ENCODE measurements at regions not wholly inside any gene's neighbourhood (a gene's known extent, or its start where the extent isn't known, plus 50 kb on each side); places are given as distances from the start of the nearest gene placed in this dataset.
"Not testable (repeated sequence)": the region's sequence is repeated elsewhere in the genome, so short reads cannot be mapped to it uniquely, and the experiment has no call there.

GRCh38 chr19:31533114-31533513 lies 183.9 kb upstream of the TSHZ3 start:
- H3K36me3 ChIP-seq (ENCODE audit: insufficient read depth), result no peaks in the 10 kb centered on the region
- H3K4me3 ChIP-seq (ENCODE audit: low read depth, low read length), result no peak overlapping the region
- 96% methylated on average over 3 of the region's 3 CpGs for WGBS
- DNase-seq (ENCODE audit: extremely low spot score), result no peak
- H3K27ac ChIP-seq (ENCODE audit: low read depth), result no peak overlapping the region
- H3K4me1 ChIP-seq (ENCODE audit: insufficient read depth), result no peaks in the 10 kb centered on the region

- Histone ChIP-seq H3K4me1 (ENCODE audit: insufficient read depth) (no peaks in the 10 kb centered on the region), H3K27ac (ENCODE audit: low read depth) (no peak overlapping the region), H3K4me3 (ENCODE audit: low read depth, low read length) (no peak overlapping the region), H3K36me3 (ENCODE audit: insufficient read depth) (no peaks in the 10 kb centered on the region)
- no peak for DNase-seq (ENCODE audit: extremely low spot score)
Measured at GRCh38 chr19:31534231-31534630, 185.0 kb upstream of the TSHZ3 start.

DNA sequence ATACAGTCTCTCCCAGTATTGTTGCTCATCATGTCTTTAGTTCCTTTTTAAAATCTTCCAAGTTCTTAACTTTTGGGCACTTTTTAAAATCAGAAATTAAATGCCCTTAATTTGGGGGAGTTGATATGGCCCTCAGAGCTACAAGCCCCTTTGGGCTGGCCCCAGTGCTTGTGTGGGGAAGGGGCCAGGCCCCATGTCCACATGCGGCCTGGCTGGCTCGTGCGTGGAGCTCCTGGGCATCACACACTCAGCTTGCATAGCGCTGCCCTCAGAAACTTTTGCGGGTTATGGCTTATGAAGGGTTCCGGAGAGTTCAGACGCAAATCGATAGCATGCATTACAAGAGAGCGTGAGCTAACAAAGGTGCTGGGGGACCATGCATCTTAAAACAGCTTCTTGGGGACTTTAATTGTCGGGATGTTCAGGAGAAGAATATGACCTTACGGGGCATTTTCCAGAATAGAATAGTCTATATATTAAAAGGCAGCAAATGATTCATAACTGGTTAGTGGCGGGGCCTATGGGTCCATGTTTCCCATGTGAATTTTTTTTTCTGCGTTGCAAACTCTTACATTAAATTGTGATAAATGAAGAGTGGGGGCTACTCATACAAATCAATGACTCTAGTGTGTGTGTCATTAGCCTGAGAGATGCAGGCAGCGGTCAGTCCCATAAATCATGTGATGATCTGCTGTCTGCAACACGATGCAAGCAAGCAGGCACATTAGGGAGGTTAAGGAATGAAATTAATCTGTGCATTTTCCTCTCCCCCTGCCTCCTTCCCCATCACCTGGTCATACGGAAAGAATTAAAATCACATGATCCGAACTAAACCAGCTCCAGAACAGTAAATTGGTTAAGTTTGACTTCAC lies 185.8 kb upstream of the TSHZ3 start:
- Histone ChIP-seq H3K4me3 (ENCODE audit: low read depth, low read length) (no peak overlapping the region), H3K36me3 (ENCODE audit: insufficient read depth) (no peaks in the 10 kb centered on the region), H3K27ac (ENCODE audit: low read depth) (no peak overlapping the region), H3K4me1 (ENCODE audit: insufficient read depth) (no peaks in the 10 kb centered on the region)
- 93% methylated on average over 17 of the region's 17 CpGs for WGBS
- no peak for DNase-seq (ENCODE audit: extremely low spot score)

GRCh38 chr19:31535691-31536460 lies 186.6 kb upstream of the TSHZ3 start:
- Histone ChIP-seq H3K27ac (ENCODE audit: low read depth) (no peak overlapping the region), H3K4me3 (ENCODE audit: low read depth, low read length) (no peak overlapping the region), H3K4me1 (ENCODE audit: insufficient read depth) (no peaks in the 10 kb centered on the region), H3K36me3 (ENCODE audit: insufficient read depth) (no peaks in the 10 kb centered on the region)
- WGBS, result 96% methylated on average over 8 of the region's 8 CpGs
- no peak for DNase-seq (ENCODE audit: extremely low spot score)

GRCh38 chr19:31537136-31537535 lies 187.9 kb upstream of the TSHZ3 start:
- no peaks in the 10 kb centered on the region for H3K4me1 ChIP-seq (ENCODE audit: insufficient read depth)
- no peak overlapping the region for H3K4me3 ChIP-seq (ENCODE audit: low read depth, low read length)
- 90% methylated on average over 3 of the region's 3 CpGs for WGBS
- H3K27ac ChIP-seq (ENCODE audit: low read depth), result no peak overlapping the region
- H3K36me3 ChIP-seq (ENCODE audit: insufficient read depth), result no peaks in the 10 kb centered on the region
- no peak for DNase-seq (ENCODE audit: extremely low spot score)

DNA sequence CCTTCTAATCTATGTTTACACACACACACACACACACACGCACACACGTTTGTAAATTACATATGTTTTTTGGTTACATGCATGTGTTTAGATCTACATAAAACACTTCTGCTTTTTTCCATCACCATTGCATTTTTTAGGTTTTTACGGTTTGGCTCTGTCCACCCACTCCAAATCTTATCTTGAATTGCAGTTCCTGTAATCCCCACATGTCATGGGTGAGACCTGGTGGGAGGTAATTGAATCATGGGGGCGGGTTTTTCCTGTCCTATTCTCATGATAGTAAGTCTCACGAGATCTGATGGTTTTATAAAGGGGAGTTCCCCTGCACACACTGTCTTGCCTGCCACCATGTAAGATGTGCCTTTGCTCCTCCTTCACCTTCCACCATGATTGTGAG lies 188.7 kb upstream of the TSHZ3 start:
- H3K4me1 ChIP-seq (ENCODE audit: insufficient read depth); H3K36me3 ChIP-seq (ENCODE audit: insufficient read depth); H3K4me3 ChIP-seq (ENCODE audit: low read depth, low read length); DNase-seq (ENCODE audit: extremely low spot score); H3K27ac ChIP-seq (ENCODE audit: low read depth): not testable (repeated sequence)
- WGBS, result 56% methylated on average over 5 of the region's 5 CpGs

- 90% methylated on average over 5 of the region's 5 CpGs for WGBS
Measured at GRCh38 chr19:31538879-31539278, 189.6 kb upstream of the TSHZ3 start.

GRCh38 chr19:31539386-31539785 lies 190.2 kb upstream of the TSHZ3 start:
- H3K27ac ChIP-seq (ENCODE audit: low read depth), result no peak overlapping the region
- no peak overlapping the region for H3K4me3 ChIP-seq (ENCODE audit: low read depth, low read length)
- H3K36me3 ChIP-seq (ENCODE audit: insufficient read depth), result no peaks in the 10 kb centered on the region
- no peak for DNase-seq (ENCODE audit: extremely low spot score)
- no peaks in the 10 kb centered on the region for H3K4me1 ChIP-seq (ENCODE audit: insufficient read depth)
- 94% methylated on average over 6 of the region's 6 CpGs for WGBS

More at GRCh38 chr19:31538879-31539278, 189.6 kb upstream of the TSHZ3 start:
- H3K27ac ChIP-seq (ENCODE audit: low read depth), result no peak overlapping the region
- DNase-seq (ENCODE audit: extremely low spot score), result no peak
- H3K4me3 ChIP-seq (ENCODE audit: low read depth, low read length), result no peak overlapping the region
- no peaks in the 10 kb centered on the region for H3K36me3 ChIP-seq (ENCODE audit: insufficient read depth)
- H3K4me1 ChIP-seq (ENCODE audit: insufficient read depth), result no peaks in the 10 kb centered on the region

GRCh38 chr19:31541396-31541795 lies 192.2 kb upstream of the TSHZ3 start:
- H3K27ac ChIP-seq (ENCODE audit: low read depth), result no peak overlapping the region
- no peak for DNase-seq (ENCODE audit: extremely low spot score)
- H3K36me3 ChIP-seq (ENCODE audit: insufficient read depth), result no peaks in the 10 kb centered on the region
- 46% methylated on average over 2 of the region's 2 CpGs for WGBS
- H3K4me3 ChIP-seq (ENCODE audit: low read depth, low read length), result no peak overlapping the region
- H3K4me1 ChIP-seq (ENCODE audit: insufficient read depth), result no peaks in the 10 kb centered on the region

GRCh38 chr19:31543456-31543855 lies 194.2 kb upstream of the TSHZ3 start:
- Histone ChIP-seq H3K36me3 (ENCODE audit: insufficient read depth) (no peaks in the 10 kb centered on the region), H3K4me3 (ENCODE audit: low read depth, low read length) (no peak overlapping the region), H3K27ac (ENCODE audit: low read depth) (no peak overlapping the region), H3K4me1 (ENCODE audit: insufficient read depth) (no peaks in the 10 kb centered on the region)
- DNase-seq (ENCODE audit: extremely low spot score), result no peak
- 93% methylated on average over 5 of the region's 5 CpGs for WGBS

DNA sequence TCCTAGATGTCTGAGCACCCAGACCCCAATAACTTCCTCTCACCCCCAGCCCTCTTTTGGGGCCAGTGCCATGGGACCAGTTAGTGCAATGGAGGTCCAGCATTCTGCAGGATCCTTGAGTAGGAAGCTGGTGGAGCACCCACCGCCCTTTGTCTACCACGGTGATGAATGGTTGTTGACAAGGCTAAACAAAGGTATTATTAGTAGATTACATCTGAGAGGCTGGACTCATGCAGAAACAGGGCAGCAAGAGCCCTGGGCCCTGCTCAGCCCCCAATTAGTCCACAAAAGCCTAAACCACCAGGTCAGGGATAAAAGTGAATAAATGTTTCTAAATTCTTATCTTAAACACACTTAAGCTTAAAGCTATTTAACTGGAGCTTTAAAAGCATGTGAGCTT lies 196.5 kb upstream of the TSHZ3 start:
- 53% methylated on average over 2 of the region's 2 CpGs for WGBS
- DNase-seq (ENCODE audit: extremely low spot score), result no peak
- Histone ChIP-seq H3K4me3 (ENCODE audit: low read depth, low read length) (no peak overlapping the region), H3K36me3 (ENCODE audit: insufficient read depth) (no peaks in the 10 kb centered on the region), H3K4me1 (ENCODE audit: insufficient read depth) (no peaks in the 10 kb centered on the region), H3K27ac (ENCODE audit: low read depth) (no peak overlapping the region)

DNA sequence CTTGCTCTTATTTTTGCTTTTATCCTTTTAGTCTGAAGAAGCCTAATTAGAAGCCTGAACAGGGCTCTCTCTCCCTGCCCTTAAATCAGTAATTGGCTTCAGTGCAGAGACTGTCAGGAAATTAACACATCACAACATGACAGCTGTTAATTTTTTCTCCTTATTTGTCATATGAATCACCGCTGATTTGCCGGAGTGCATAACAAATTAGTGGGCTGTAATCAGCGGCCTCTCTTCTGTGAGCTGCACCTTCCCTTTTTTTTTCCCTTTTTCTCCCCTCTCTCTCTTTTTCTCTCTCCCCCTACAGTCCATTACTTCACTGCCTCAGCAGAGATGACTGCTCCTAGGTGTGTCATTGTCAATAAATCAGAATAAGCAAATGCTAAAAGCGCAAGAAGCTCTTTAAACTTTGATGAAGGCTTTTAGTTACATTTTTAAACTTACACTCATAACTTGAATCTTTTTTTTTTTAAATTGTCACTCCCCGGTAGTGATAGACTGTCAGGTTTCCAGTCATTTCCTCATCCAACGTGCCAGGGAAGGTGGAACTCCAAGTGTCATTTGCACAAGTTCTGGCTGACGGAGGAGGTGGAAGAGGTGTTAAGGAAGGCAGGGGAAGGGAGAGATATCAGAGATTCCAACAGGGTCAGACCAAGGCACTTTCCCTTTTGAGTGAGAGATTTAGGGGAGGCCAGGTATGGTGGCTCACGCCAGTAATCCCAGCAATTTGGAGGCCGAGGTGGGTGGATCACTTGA lies 197.1 kb upstream of the TSHZ3 start:
- DNase-seq (ENCODE audit: extremely low spot score), result no peak
- Histone ChIP-seq H3K36me3 (ENCODE audit: insufficient read depth) (no peaks in the 10 kb centered on the region), H3K27ac (ENCODE audit: low read depth) (no peak overlapping the region), H3K4me1 (ENCODE audit: insufficient read depth) (no peaks in the 10 kb centered on the region), H3K4me3 (ENCODE audit: low read depth, low read length) (no peak overlapping the region)
- WGBS, result 84% methylated on average over 9 of the region's 9 CpGs

DNA sequence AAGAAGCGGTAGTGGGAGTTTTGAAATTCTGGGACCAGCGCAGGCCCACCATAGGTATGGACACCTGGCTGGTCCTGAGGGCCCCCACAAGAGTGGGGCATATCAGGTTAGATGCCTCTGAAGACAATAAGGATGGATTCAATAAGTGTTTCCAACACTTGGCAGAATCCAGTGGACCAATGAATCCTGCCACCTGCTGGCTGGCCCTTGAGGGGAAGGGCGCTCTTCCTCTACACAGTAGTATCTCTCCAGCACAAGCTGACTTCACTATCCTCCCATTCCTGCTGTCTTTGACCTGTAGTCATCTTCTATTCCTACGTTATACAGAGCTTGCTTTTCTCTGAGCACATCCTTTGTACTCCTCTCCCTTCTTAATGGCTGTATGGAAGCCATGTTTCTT lies 199.7 kb upstream of the TSHZ3 start:
- no peak overlapping the region for H3K4me3 ChIP-seq (ENCODE audit: low read depth, low read length)
- no peak for DNase-seq (ENCODE audit: extremely low spot score)
- WGBS, result 93% methylated on average over 4 of the region's 4 CpGs
- no peaks in the 10 kb centered on the region for H3K4me1 ChIP-seq (ENCODE audit: insufficient read depth)
- no peak overlapping the region for H3K27ac ChIP-seq (ENCODE audit: low read depth)
- H3K36me3 ChIP-seq (ENCODE audit: insufficient read depth), result no peaks in the 10 kb centered on the region

Measured in urinary bladder (tissue), 3 donors.